Prostate gland (tissue), 2 donors: ENCODE measurements at regions not wholly inside any gene's neighbourhood (a gene's known extent, or its start where the extent isn't known, plus 50 kb on each side); places are given as distances from the start of the nearest gene placed in this dataset.

Experiments
- POLR2A ChIP-seq: fragments of 450-650 bp; IDR thresholded peaks from one replicate; pipeline ENCODE4 v1.6.1; 2016; ENCODE audit warnings: antibody characterized with exemption, mild to moderate bottlenecking
- TF ChIP-seq, protein P1 (sequence below), 4 experiments: fragments of 200-600 bp in 2 of 4; fragments of 450-650 bp in 2 of 4; sonication (generic) in 2 of 4; IDR thresholded peaks; 1 replicate in 3 of 4; 2 replicates in 1 of 4; pipeline ENCODE4 v1.5.1; 2016 to 2019; ENCODE audit warnings: antibody characterized with exemption in 4 of 4, mild to moderate bottlenecking in 2 of 4, moderate library complexity in 2 of 4

DNA sequence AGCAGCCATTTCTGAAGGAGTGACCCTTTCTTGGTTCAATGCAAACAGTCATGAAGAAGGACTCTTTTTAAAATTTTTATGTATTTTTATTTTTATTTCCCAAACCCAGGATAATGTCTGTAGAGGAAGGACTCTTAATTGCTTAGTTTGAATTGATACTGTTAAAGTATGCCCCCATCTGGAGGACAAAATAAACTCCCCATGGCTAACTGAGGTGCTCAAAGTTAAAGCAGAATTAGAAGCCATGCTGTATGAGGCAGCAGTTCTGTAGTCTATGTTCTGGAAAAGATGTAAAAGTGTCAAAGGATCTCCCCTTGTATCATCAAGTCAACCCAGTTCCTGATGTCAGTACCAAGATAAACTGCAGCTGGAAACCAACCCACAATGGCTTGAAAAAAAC lies 617.9 kb upstream of the GRM3 start:
- TF ChIP-seq, protein P1, sequence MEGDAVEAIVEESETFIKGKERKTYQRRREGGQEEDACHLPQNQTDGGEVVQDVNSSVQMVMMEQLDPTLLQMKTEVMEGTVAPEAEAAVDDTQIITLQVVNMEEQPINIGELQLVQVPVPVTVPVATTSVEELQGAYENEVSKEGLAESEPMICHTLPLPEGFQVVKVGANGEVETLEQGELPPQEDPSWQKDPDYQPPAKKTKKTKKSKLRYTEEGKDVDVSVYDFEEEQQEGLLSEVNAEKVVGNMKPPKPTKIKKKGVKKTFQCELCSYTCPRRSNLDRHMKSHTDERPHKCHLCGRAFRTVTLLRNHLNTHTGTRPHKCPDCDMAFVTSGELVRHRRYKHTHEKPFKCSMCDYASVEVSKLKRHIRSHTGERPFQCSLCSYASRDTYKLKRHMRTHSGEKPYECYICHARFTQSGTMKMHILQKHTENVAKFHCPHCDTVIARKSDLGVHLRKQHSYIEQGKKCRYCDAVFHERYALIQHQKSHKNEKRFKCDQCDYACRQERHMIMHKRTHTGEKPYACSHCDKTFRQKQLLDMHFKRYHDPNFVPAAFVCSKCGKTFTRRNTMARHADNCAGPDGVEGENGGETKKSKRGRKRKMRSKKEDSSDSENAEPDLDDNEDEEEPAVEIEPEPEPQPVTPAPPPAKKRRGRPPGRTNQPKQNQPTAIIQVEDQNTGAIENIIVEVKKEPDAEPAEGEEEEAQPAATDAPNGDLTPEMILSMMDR (IDR thresholded peaks at IDR 0.05), result no peak
- TF ChIP-seq POLR2A, result no peak
